Heart right ventricle (tissue), 16 donors: ENCODE measurements at regions not wholly inside any gene's neighbourhood (a gene's known extent, or its start where the extent isn't known, plus 50 kb on each side); places are given as distances from the start of the nearest gene placed in this dataset.
A peak's percentile ranks its signal among the peaks of the same experiment; 100 is the strongest.

Source experiments
- ATAC-seq, 8 donors: fragments of 200-7000 bp; cut with Tn5 transposase; one replicate each; pipeline ENCODE4 v1.9.1; 2020; ENCODE audit warnings: mild to moderate bottlenecking in 8 of 8, moderate library complexity in 8 of 8, moderate number of reproducible peaks in 1 of 8
- DNase-seq, 2 donors: peaks; one replicate each; pipeline ENCODE4 v3.0.0-alpha.2; 2020
- H3K27ac ChIP-seq, 10 donors: fragments of 200-600 bp; sonication (generic) in 2 of 10; one replicate each; pipeline versions ENCODE4 v1.5.0 to v1.8.0; 2020 to 2022; ENCODE audit warnings: mild to moderate bottlenecking in 3 of 10
- H3K27me3 ChIP-seq, 7 donors: fragments of 200-600 bp; one replicate each; pipeline ENCODE4 v1.8.0; 2021 to 2022; ENCODE audit warnings: mild to moderate bottlenecking in 2 of 7
- H3K36me3 ChIP-seq, 9 donors: fragments of 200-600 bp; sonication (generic) in 1 of 9; one replicate each; pipeline versions ENCODE4 v1.5.0 to v1.8.0; 2020 to 2022; ENCODE audit warnings: mild to moderate bottlenecking in 2 of 9
- H3K4me1 ChIP-seq, 9 donors: fragments of 200-600 bp; sonication (generic) in 1 of 9; one replicate each; pipeline versions ENCODE4 v1.5.0 to v1.8.0; 2020 to 2022; ENCODE audit warnings: mild to moderate bottlenecking in 4 of 9
- H3K4me3 ChIP-seq, 10 donors: fragments of 200-600 bp; sonication (generic) in 2 of 10; one replicate each; pipeline versions ENCODE4 v1.5.0 to v1.8.0; 2020 to 2022; ENCODE audit warnings: mild to moderate bottlenecking in 7 of 10, moderate library complexity in 2 of 10
- H3K9me3 ChIP-seq, 11 donors: fragments of 200-600 bp in 10 of 11; sonication (generic) in 2 of 11; one replicate each; pipeline versions ENCODE4 v1.5.0 to v1.8.0; 2013 to 2022; ENCODE audit warnings: mild to moderate bottlenecking in 2 of 11, control low read depth in 1 of 11, moderate library complexity in 1 of 11
- WGBS, 2 donors: extraction: QIAGEN DNeasy Blood & Tissue Kit; methylation state at CpG; one replicate each; pipeline ENCODE4 v1.1.7; 2013; ENCODE audit warnings: inconsistent platforms in 1 of 2; 5-methylcytosine and 5-hydroxymethylcytosine counted together
- intact Hi-C, 10 donors: fragments of 100-400 bp; cut with DNase I; formaldehyde crosslinking; loops; one replicate each; pipeline versions ENCODE4 v1.11.1 to v1.14.2; 2022
- TF ChIP-seq, protein P1 (sequence below), 9 donors: fragments of 200-600 bp; sonication (generic) in 2 of 9; IDR thresholded peaks; one replicate each; pipeline versions ENCODE4 v1.5.0 to v1.8.0; 2021 to 2022; ENCODE audit warnings: antibody characterized with exemption in 9 of 9, mild to moderate bottlenecking in 5 of 9, moderate library complexity in 1 of 9
- donor health status: Arrhythmogenic right ventricular cardiomyopathy.
- donor health status: ischemic (EF 13 %, LVEDD 7.1; RV severe dilation, severe dysfunction).
- donor health status: healthy with polysubstance abuse.
- donor health status: DM: no; HTN: yes; CAD: no.
- donor health status: DM: no; HTN: no; CAD: no.
- donor health status: ischemic (EF 25% LVEDD 6.9; RV normal size, moderate dysfunction).
- donor health status: ischemic (EF 25% LVEDD 5.7; RV mildly dilated, moderate dysfunction).
- donor health status: healthy.
- donor health status: DM: yes; HTN: yes; CAD: no.
- donor health status: Ischemic cardiomyopathy.
- donor health status: ischemic (EF 35%, LVEDD 5.7; RV mildly dilated, moderate dysfunction).
- donor health status: nonischemic (EF 11% LVEDD 7.7; RV severe dilation, severe dysfunction).
- donor health status: DM: yes; HTN: yes; CAD: no.
- donor health status: PGD.
- donor health status: ischemic (EF 29% LVEDD 5.4; RV normal size, mild dysfunction).
- donor health status: nonischemic (EF 23%, LVEDD 6.1; RV moderate dilation, normal function).

DNA sequence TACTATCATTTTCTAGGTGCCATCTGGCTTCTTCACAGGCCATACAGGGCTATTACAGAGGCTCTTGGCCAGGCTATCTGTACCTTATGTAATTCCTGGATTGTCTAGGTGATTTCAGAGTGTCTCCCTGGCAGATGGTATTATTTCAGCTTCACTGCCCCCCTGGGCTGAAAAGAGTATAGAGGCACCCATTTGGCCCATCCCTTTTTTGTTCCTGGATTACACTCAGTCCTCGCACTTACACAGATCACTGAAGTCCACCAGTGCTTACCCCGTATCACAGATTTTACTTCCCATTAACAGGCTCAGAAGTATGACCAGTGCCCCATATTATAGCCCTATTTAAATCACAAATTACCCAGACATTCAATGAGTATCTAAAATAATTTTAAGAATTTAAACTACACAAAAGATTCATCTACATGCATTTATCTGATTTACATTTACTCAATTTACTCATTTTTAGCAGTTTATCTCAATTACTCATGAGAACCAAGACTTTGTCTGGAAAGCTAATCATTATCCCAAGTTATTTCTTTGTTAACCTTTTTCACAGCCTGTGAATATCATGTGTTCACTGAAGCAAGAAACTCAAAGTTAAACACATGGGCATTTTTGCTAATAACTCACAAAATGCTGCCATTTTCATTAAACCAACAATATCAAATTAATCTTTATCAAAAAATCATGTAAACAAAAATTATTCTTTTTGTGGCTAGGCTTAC lies 121.0 kb downstream of the PCDH20 start:
- TF ChIP-seq, protein P1, sequence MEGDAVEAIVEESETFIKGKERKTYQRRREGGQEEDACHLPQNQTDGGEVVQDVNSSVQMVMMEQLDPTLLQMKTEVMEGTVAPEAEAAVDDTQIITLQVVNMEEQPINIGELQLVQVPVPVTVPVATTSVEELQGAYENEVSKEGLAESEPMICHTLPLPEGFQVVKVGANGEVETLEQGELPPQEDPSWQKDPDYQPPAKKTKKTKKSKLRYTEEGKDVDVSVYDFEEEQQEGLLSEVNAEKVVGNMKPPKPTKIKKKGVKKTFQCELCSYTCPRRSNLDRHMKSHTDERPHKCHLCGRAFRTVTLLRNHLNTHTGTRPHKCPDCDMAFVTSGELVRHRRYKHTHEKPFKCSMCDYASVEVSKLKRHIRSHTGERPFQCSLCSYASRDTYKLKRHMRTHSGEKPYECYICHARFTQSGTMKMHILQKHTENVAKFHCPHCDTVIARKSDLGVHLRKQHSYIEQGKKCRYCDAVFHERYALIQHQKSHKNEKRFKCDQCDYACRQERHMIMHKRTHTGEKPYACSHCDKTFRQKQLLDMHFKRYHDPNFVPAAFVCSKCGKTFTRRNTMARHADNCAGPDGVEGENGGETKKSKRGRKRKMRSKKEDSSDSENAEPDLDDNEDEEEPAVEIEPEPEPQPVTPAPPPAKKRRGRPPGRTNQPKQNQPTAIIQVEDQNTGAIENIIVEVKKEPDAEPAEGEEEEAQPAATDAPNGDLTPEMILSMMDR (IDR thresholded peaks at IDR 0.05), result no peak
- intact Hi-C loops, result no loop called here
- no peak overlapping the region for H3K27ac ChIP-seq
- H3K27me3 ChIP-seq, result no peaks in the 10 kb centered on the region
- H3K9me3 ChIP-seq, result peaks cover 0 to 4% (median 0%) of the 10 kb centered on the region in 11 donors
- no peak overlapping the region for H3K4me3 ChIP-seq
- no peaks in the 10 kb centered on the region for H3K4me1 ChIP-seq
- DNase-seq (no peak), ATAC-seq (no peak)
- 87 to 88% methylated on average over 2 of the region's 2 CpGs for WGBS, 2 donors
- H3K36me3 ChIP-seq, result no peaks in the 10 kb centered on the region

DNA sequence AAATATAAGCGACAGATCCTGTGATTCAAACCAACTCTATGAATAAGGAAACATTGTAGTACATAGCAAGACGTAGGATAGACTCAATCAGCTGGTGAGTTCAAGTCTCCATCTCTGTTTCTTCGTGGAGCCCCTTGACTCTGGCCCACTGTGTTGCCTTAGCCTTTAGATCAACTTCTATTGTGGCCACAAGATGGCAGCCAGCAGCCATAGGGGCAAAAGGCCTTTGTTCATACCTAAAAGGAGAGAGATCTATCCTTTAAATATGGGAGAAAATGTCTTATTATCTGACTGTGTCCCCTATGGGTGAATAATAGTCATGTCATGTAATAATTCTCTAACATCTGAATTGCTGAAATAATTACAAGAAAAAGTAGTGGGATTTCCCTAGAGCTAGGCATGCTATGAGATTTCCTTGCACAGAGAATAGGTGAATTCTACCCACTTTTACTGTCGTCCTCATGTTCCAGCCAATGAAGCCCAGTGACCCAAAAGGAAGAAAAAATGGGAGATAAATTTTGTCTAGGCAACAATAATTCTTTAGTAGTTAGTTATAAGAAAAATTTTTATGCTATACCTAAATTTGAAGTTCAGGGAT lies 129.4 kb downstream of the PCDH20 start:
- 68 to 76% methylated on average over 4 of the region's 4 CpGs for WGBS, 2 donors
- DNase-seq, result no peak
- no peaks in the 10 kb centered on the region for H3K27me3 ChIP-seq

DNA sequence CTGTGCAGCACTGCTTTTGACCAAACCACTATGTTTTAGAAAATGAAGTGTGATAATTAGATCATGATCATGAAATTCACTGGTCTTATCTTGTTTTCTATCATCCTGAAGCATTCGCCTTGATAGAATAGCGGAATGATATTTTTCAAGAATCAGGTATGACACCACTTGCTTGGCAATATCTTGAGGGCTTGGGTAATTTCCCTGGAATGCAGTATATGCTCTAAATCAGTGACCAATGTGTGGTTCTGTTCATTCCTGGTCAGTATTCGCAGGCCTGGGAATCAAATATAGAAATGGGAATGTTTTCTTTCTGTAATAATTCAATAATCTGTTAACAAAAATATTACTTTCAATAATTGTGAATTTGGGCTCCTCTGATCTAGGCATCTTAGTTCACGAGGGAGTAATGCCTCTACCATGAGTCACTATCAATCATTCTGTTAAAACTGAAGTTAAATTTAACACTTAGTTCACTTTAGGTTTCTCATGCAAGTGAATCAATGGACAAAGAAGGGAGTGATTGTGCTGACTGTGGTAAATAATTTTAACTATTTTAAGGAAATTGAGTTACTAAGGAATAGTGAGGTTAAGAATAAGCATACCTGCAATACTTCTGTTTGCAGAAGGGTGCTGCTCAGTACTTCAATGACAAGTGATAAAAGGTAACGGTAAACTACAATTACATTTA lies 137.9 kb downstream of the PCDH20 start:
- H3K27me3 ChIP-seq, result no peaks in the 10 kb centered on the region
- 76% methylated on average over 5 of the region's 5 CpGs for WGBS, 2 donors
- no peak overlapping the region for H3K27ac ChIP-seq
- no peaks in the 10 kb centered on the region for H3K36me3 ChIP-seq
- peaks cover 0 to 16% (median 0%) of the 10 kb centered on the region in 11 donors for H3K9me3 ChIP-seq
- H3K4me1 ChIP-seq, result no peaks in the 10 kb centered on the region
- TF ChIP-seq, protein P1 (IDR thresholded peaks at IDR 0.05), result no peak
- intact Hi-C loops, result no loop called here
- no peak for DNase-seq
- ATAC-seq, result no peak
- no peak overlapping the region for H3K4me3 ChIP-seq

More for the DNA sequence above, 129.4 kb downstream of the PCDH20 start:
- intact Hi-C loops, result no loop called here
- H3K4me3 ChIP-seq, result no peak overlapping the region
- ATAC-seq, result no peak
- no peaks in the 10 kb centered on the region for H3K36me3 ChIP-seq
- H3K27ac ChIP-seq, result no peak overlapping the region
- TF ChIP-seq, protein P1 (IDR thresholded peaks at IDR 0.05), result peak in 3 of 9 donors; percentile 7 to 16 (median 13)
- no peaks in the 10 kb centered on the region for H3K9me3 ChIP-seq
- no peaks in the 10 kb centered on the region for H3K4me1 ChIP-seq

DNA sequence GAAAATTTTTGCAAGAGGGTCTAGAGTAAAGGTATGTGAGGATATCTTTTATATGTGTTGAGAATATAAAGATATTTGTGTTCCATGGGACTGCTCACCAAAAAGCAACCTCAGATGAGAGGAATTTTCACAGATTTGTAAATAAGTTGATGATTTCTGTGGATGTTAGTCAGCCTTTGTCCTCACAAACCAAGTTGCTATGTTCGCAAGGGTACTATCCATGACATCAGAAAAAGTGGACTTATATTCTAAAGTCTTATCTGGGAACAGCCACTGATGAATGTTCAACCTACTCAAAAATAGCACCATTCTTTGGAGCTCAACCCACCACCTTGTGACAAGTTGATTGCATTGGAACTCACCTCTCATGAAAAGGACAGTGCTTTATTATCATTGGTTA lies 138.6 kb downstream of the PCDH20 start:
- Histone ChIP-seq H3K27me3 (no peaks in the 10 kb centered on the region), H3K36me3 (no peaks in the 10 kb centered on the region), H3K4me1 (no peaks in the 10 kb centered on the region), H3K27ac (no peak overlapping the region), H3K4me3 (no peak overlapping the region), H3K9me3 (peaks cover 0 to 16% (median 4%) of the 10 kb centered on the region in 11 donors)
- TF ChIP-seq, protein P1 (IDR thresholded peaks at IDR 0.05), result no peak
- intact Hi-C loops, result no loop called here
- WGBS, 2 donors, result 95 to 97% methylated on average over 1 of the region's 1 CpG
- DNase-seq (no peak), ATAC-seq (no peak)
